ENCODE measurements at regions not wholly inside any gene's neighbourhood (a gene's known extent, or its start where the extent isn't known, plus 50 kb on each side); places are given as distances from the start of the nearest gene placed in this dataset.
"Not testable (repeated sequence)": the region's sequence is repeated elsewhere in the genome, so short reads cannot be mapped to it uniquely, and the experiment has no call there.

DNA sequence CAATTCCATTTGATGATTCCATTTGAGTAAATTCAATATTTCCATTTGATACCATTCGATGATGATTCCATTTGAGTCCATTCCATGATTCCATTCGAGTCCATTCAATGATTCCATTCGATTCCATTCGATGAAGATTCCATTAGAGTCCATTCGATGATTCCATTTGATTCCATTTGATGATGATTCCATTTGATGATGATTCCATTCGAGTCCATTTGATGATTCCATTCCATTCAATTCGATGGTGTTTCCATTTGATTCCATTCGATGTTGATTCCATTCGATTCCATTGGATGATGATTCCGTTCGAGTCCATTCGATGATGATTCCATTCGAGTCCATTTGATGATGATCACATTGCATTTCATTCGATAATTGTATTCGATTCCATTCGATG is 1095.2 kb downstream of the RPIA start:
- not testable (repeated sequence) for H3K4me1 Mint-ChIP-seq, ATAC-seq

DNA sequence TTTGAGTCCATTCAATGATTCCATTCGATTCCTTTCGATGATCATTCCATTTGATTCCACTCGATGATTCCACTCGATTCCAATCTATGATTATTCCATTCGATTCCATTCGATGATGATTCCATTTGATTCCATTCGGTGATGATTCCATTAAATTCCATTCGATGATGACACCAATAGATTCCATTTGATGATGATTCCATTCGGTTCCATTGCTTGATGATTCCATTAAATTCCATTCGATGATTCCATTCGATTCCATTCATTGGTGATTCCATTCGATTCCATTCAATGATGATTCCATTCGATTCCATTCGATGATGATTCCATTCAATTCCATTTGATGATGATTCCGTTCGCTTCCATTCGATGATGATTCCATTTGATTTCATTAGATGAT is 1104.1 kb downstream of the RPIA start:
- DNase-seq; H3K4me1 Mint-ChIP-seq; H3K4me3 ChIP-seq (ENCODE audit: low read length); H3K27ac ChIP-seq (ENCODE audit: low read depth, low read length); ATAC-seq; H3K36me3 ChIP-seq (ENCODE audit: control insufficient read depth in 2 of 3, insufficient read depth in 3 of 3, low read length in 3 of 3); H3K27me3 ChIP-seq (ENCODE audit: control insufficient read depth in 2 of 2, insufficient read depth in 2 of 2, low read length in 2 of 2); POLR2A ChIA-PET; H3K27ac Mint-ChIP-seq; H3K4me1 ChIP-seq (ENCODE audit: control insufficient read depth in 2 of 2, insufficient read depth in 2 of 2, low read length in 2 of 2); intact Hi-C loops (cut with micrococcal nuclease); H3K27me3 Mint-ChIP-seq; H3K4me3 Mint-ChIP-seq; CTCF ChIA-PET: not testable (repeated sequence)
- Mint-ChIP-seq H3K9me3 (peaks cover 57 to 100% (median 93%) of the 10 kb centered on the region in 11 donors), H3K36me3 (peaks cover 4 to 95% (median 57%) of the 10 kb centered on the region in 5 donors)
- H3K9me3 ChIP-seq (ENCODE audit: control insufficient read depth in 2 of 3, low read length in 3 of 3) = peaks cover 0 to 43% (median 8%) of the 10 kb centered on the region in 3 experiments

More for the DNA sequence above, 1095.2 kb downstream of the RPIA start:
- Mint-ChIP-seq H3K9me3 (peaks cover 53 to 100% (median 87%) of the 10 kb centered on the region in 11 donors), H3K36me3 (peaks cover 0 to 83% (median 56%) of the 10 kb centered on the region in 5 donors)
- H3K36me3 ChIP-seq (ENCODE audit: control insufficient read depth in 2 of 3, insufficient read depth in 3 of 3, low read length in 3 of 3); H3K27me3 ChIP-seq (ENCODE audit: control insufficient read depth in 2 of 2, insufficient read depth in 2 of 2, low read length in 2 of 2); H3K27ac ChIP-seq (ENCODE audit: low read depth, low read length); H3K27me3 Mint-ChIP-seq; H3K4me3 Mint-ChIP-seq; intact Hi-C loops (cut with micrococcal nuclease); H3K27ac Mint-ChIP-seq; CTCF ChIA-PET; POLR2A ChIA-PET; H3K4me1 ChIP-seq (ENCODE audit: control insufficient read depth in 2 of 2, insufficient read depth in 2 of 2, low read length in 2 of 2); DNase-seq; H3K4me3 ChIP-seq (ENCODE audit: low read length): not testable (repeated sequence)
- peaks cover 0 to 27% (median 4%) of the 10 kb centered on the region in 3 experiments for H3K9me3 ChIP-seq (ENCODE audit: control insufficient read depth in 2 of 3, low read length in 3 of 3)

DNA sequence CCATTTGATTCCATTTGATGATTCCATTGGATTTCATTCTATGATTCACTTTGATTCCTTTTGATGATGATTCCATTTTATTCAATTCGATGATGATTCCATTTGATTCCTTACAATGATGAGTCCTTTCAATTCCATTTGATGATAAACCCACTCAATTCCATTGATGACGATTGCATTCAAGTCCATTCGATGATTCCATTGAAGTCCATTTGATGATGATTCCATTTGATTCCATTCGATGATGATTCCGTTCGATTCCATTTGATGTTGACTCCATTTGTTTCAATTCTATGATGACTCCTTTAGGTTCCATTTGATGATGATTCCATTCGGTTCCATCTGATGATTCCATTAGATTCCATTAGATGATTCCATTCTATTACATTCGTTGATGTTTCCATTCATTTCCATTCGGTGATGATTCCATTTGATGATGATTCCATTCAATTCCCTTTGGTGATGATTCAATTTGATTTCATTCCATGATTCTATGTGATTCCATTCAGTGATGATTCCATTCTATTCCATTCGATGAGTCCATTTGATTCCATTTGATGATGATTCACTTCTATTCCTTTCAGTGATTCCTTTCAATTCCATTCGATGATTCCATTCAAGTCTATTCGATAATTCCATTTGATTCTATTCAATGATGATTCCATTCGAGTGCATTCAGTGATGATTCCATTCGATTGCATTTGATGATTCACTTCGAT is 1106.0 kb downstream of the RPIA start:
- no peak overlapping the region for H3K4me3 Mint-ChIP-seq
- Histone ChIP-seq H3K27me3 (ENCODE audit: control insufficient read depth in 2 of 2, insufficient read depth in 2 of 2, low read length in 2 of 2) (no peaks in the 10 kb centered on the region), H3K4me3 (ENCODE audit: low read length) (no peak overlapping the region), H3K36me3 (ENCODE audit: control insufficient read depth in 2 of 3, insufficient read depth in 3 of 3, low read length in 3 of 3) (no peaks in the 10 kb centered on the region), H3K9me3 (ENCODE audit: control insufficient read depth in 2 of 3, low read length in 3 of 3) (peaks cover 0 to 51% (median 8%) of the 10 kb centered on the region in 3 experiments), H3K4me1 (ENCODE audit: control insufficient read depth in 2 of 2, insufficient read depth in 2 of 2, low read length in 2 of 2) (no peaks in the 10 kb centered on the region), H3K27ac (ENCODE audit: low read depth, low read length) (no peak overlapping the region)
- intact Hi-C loops (cut with micrococcal nuclease) = no loop called here
- no peak overlapping the region for H3K27ac Mint-ChIP-seq
- DNase-seq (no peak), ATAC-seq (no peak)
- peaks cover 69 to 100% (median 94%) of the 10 kb centered on the region in 11 donors for H3K9me3 Mint-ChIP-seq
- H3K27me3 Mint-ChIP-seq = no peaks in the 10 kb centered on the region
- ChIA-PET CTCF (no interaction called here), POLR2A (no interaction called here)
- peaks cover 4 to 93% (median 55%) of the 10 kb centered on the region in 5 donors for H3K36me3 Mint-ChIP-seq
- H3K4me1 Mint-ChIP-seq = no peaks in the 10 kb centered on the region

DNA sequence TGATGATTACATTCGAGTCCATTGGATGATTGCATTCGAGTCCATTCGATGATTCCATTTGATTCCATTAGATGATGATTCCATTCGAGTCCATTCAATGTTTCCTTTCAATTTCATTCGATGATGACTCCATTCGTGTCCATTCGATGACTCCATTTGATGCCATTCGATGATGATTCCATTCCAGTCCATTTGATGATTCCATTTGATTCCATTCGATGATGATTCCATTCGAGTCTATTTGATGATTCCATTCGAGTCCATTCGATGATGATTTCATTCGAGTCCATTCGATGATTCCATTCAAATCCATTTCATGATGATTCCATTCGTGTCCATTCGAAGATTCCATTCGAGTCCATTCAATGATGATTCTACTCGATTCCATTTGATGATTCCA is 1109.7 kb downstream of the RPIA start:
- H3K9me3 ChIP-seq (ENCODE audit: control insufficient read depth in 2 of 3, low read length in 3 of 3) = peaks cover 0 to 57% (median 8%) of the 10 kb centered on the region in 3 experiments
- Mint-ChIP-seq H3K36me3 (peaks cover 4 to 93% (median 55%) of the 10 kb centered on the region in 5 donors), H3K9me3 (peaks cover 81 to 100% (median 95%) of the 10 kb centered on the region in 11 donors)
- H3K4me3 ChIP-seq (ENCODE audit: low read length); H3K4me1 ChIP-seq (ENCODE audit: control insufficient read depth in 2 of 2, insufficient read depth in 2 of 2, low read length in 2 of 2); intact Hi-C loops (cut with micrococcal nuclease); POLR2A ChIA-PET; ATAC-seq; CTCF ChIA-PET; H3K27ac Mint-ChIP-seq; H3K27me3 ChIP-seq (ENCODE audit: control insufficient read depth in 2 of 2, insufficient read depth in 2 of 2, low read length in 2 of 2); DNase-seq; H3K36me3 ChIP-seq (ENCODE audit: control insufficient read depth in 2 of 3, insufficient read depth in 3 of 3, low read length in 3 of 3); H3K27me3 Mint-ChIP-seq; H3K4me3 Mint-ChIP-seq; H3K27ac ChIP-seq (ENCODE audit: low read depth, low read length); H3K4me1 Mint-ChIP-seq: not testable (repeated sequence)

DNA sequence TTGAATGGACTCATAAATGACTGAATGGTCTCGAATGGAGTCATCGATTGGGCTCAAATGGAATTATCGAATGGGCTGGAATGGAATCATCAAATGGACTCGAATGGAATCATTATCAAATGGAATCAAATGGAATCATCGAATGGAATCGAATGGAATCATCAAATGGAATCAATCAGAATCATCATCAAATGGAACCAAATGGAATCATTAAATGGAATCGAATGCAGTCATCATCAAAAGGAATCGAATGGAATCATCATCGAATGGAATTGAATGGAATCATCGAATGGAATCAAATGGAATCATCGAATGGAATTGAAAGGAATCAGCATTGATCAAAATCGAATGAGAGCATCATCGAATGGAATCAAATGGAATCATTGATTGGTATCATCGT is 1114.9 kb downstream of the RPIA start:
- DNase-seq; H3K27me3 Mint-ChIP-seq; H3K4me1 Mint-ChIP-seq; ATAC-seq; CTCF ChIA-PET; H3K27ac Mint-ChIP-seq; POLR2A ChIA-PET; H3K4me3 Mint-ChIP-seq; H3K4me1 ChIP-seq (ENCODE audit: control insufficient read depth in 2 of 2, insufficient read depth in 2 of 2, low read length in 2 of 2); intact Hi-C loops (cut with micrococcal nuclease); H3K4me3 ChIP-seq (ENCODE audit: low read length); H3K27me3 ChIP-seq (ENCODE audit: control insufficient read depth in 2 of 2, insufficient read depth in 2 of 2, low read length in 2 of 2); H3K27ac ChIP-seq (ENCODE audit: low read depth, low read length); H3K36me3 ChIP-seq (ENCODE audit: control insufficient read depth in 2 of 3, insufficient read depth in 3 of 3, low read length in 3 of 3): not testable (repeated sequence)
- Mint-ChIP-seq H3K36me3 (peaks cover 0 to 73% (median 38%) of the 10 kb centered on the region in 5 donors), H3K9me3 (peaks cover 70 to 88% (median 75%) of the 10 kb centered on the region in 11 donors)
- H3K9me3 ChIP-seq (ENCODE audit: control insufficient read depth in 2 of 3, low read length in 3 of 3) = peaks cover 0 to 49% (median 5%) of the 10 kb centered on the region in 3 experiments

DNA sequence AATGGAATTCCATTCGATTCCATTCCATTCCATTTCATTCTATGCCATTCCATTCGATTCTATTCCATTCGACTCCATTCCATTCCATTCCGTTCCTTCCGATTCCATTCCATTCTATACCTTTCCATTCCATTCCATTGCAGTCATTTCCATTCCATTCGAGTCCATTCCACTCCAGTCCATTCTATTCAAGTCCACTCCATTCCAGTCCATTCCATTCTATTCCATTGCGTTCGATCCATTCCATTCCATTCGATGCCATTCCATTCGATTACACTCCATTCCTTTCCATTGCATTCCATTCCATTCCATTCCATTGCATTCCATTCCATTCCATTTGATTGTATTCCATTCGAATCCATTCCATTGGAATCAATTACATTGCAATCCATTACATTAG is 1119.8 kb downstream of the RPIA start:
- Mint-ChIP-seq H3K27me3 (no peaks in the 10 kb centered on the region), H3K36me3 (peaks cover 7 to 78% (median 53%) of the 10 kb centered on the region in 5 donors), H3K4me1 (peaks cover 0 to 7% (median 0%) of the 10 kb centered on the region in 7 donors), H3K4me3 (no peak overlapping the region), H3K9me3 (peaks cover 23 to 88% (median 67%) of the 10 kb centered on the region in 11 donors), H3K27ac (no peak overlapping the region)
- Histone ChIP-seq H3K4me3 (ENCODE audit: low read length) (no peak overlapping the region), H3K27ac (ENCODE audit: low read depth, low read length) (no peak overlapping the region), H3K36me3 (ENCODE audit: control insufficient read depth in 2 of 3, insufficient read depth in 3 of 3, low read length in 3 of 3) (no peaks in the 10 kb centered on the region), H3K9me3 (ENCODE audit: control insufficient read depth in 2 of 3, low read length in 3 of 3) (peaks cover 8 to 68% (median 12%) of the 10 kb centered on the region in 3 experiments), H3K4me1 (ENCODE audit: control insufficient read depth in 2 of 2, insufficient read depth in 2 of 2, low read length in 2 of 2) (no peaks in the 10 kb centered on the region), H3K27me3 (ENCODE audit: control insufficient read depth in 2 of 2, insufficient read depth in 2 of 2, low read length in 2 of 2) (no peaks in the 10 kb centered on the region)
- intact Hi-C loops (cut with micrococcal nuclease) = no loop called here
- DNase-seq (no peak), ATAC-seq (no peak)
- POLR2A ChIA-PET = no interaction called here
- CTCF ChIA-PET = no interaction called here

DNA sequence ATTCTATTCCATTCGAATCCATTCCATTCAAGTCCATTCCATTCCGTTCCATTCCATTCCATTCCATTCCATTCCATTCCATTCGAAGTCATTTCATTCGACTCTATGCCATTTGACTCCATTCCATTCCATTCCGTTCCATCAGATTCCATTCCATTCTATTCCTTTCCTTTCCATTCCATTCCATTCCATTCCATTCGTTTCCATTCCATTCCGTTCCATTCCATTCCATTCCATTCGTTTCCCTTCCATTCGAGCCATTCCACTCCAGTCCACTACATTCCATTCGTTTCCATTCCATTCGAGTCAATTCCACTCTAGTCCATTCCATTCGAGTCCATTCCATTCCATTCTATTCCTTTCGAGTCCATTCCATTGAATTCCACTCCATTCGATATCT is 1120.4 kb downstream of the RPIA start:
- H3K4me1 ChIP-seq (ENCODE audit: control insufficient read depth in 2 of 2, insufficient read depth in 2 of 2, low read length in 2 of 2); CTCF ChIA-PET; H3K27ac ChIP-seq (ENCODE audit: low read depth, low read length); H3K27me3 Mint-ChIP-seq; POLR2A ChIA-PET; DNase-seq; H3K4me3 ChIP-seq (ENCODE audit: low read length); H3K27ac Mint-ChIP-seq; ATAC-seq; intact Hi-C loops (cut with micrococcal nuclease); H3K36me3 ChIP-seq (ENCODE audit: control insufficient read depth in 2 of 3, insufficient read depth in 3 of 3, low read length in 3 of 3); H3K4me3 Mint-ChIP-seq; H3K4me1 Mint-ChIP-seq; H3K27me3 ChIP-seq (ENCODE audit: control insufficient read depth in 2 of 2, insufficient read depth in 2 of 2, low read length in 2 of 2): not testable (repeated sequence)
- Mint-ChIP-seq H3K9me3 (peaks cover 17 to 88% (median 62%) of the 10 kb centered on the region in 11 donors), H3K36me3 (peaks cover 7 to 78% (median 55%) of the 10 kb centered on the region in 5 donors)
- H3K9me3 ChIP-seq (ENCODE audit: control insufficient read depth in 2 of 3, low read length in 3 of 3) = peaks cover 8 to 66% (median 12%) of the 10 kb centered on the region in 3 experiments
